Activated T-helper 17 cell treated with anti-CD3 and anti-CD28 coated beads, Interleukin-2, amount 50 U/mL, for 72 hours (primary cell): ENCODE measurements at regions not wholly inside any gene's neighbourhood (a gene's known extent, or its start where the extent isn't known, plus 50 kb on each side); places are given as distances from the start of the nearest gene placed in this dataset.

Experiments used
- ATAC-seq: fragments of 150-1000 bp; cut with Tn5 transposase; replicated peaks from 2 replicates; pipeline ENCODE4 v1.10.0; 2021; ENCODE audit warnings: mild to moderate bottlenecking, moderate library complexity
- H3K27ac Mint-ChIP-seq: one replicate; pipeline ENCODE4 v1.8.0; 2022; ENCODE audit warnings: mixed read lengths
- H3K27me3 Mint-ChIP-seq: one replicate; pipeline ENCODE4 v1.8.0; 2022; ENCODE audit warnings: mixed read lengths
- H3K36me3 Mint-ChIP-seq: one replicate; pipeline ENCODE4 v1.8.0; 2022; ENCODE audit warnings: low read depth, mild to moderate bottlenecking, mixed read lengths
- H3K4me1 Mint-ChIP-seq: one replicate; pipeline ENCODE4 v1.8.0; 2022; ENCODE audit warnings: mixed read lengths
- H3K4me3 Mint-ChIP-seq: one replicate; pipeline ENCODE4 v1.8.0; 2022; ENCODE audit warnings: mild to moderate bottlenecking, mixed read lengths
- H3K9me3 Mint-ChIP-seq: one replicate; pipeline ENCODE4 v1.8.0; 2022; ENCODE audit warnings: mixed read lengths

- no peaks in the 10 kb centered on the region for H3K4me1 Mint-ChIP-seq
- no peak overlapping the region for H3K27ac Mint-ChIP-seq
- no peak for ATAC-seq
- H3K27me3 Mint-ChIP-seq = peaks cover 6% of the 10 kb centered on the region
- H3K9me3 Mint-ChIP-seq = no peaks in the 10 kb centered on the region
- H3K36me3 Mint-ChIP-seq = no peaks in the 10 kb centered on the region
- no peak overlapping the region for H3K4me3 Mint-ChIP-seq
These were observed 342.0 kb downstream of the HRH4 start for GRCh38 chr18:24802456-24802855.

- Mint-ChIP-seq H3K36me3 (no peaks in the 10 kb centered on the region), H3K9me3 (no peaks in the 10 kb centered on the region), H3K27ac (no peak overlapping the region), H3K4me3 (no peak overlapping the region), H3K27me3 (no peaks in the 10 kb centered on the region), H3K4me1 (no peaks in the 10 kb centered on the region)
- no peak for ATAC-seq
These were observed 344.7 kb downstream of the HRH4 start for GRCh38 chr18:24805156-24805555.

GRCh38 chr18:24809173-24809950 lies 348.9 kb downstream of the HRH4 start:
- no peak overlapping the region for H3K4me3 Mint-ChIP-seq
- peaks cover 3% of the 10 kb centered on the region for H3K9me3 Mint-ChIP-seq
- ATAC-seq = no peak
- H3K27me3 Mint-ChIP-seq = peaks cover 3% of the 10 kb centered on the region
- H3K36me3 Mint-ChIP-seq = no peaks in the 10 kb centered on the region
- H3K4me1 Mint-ChIP-seq = no peaks in the 10 kb centered on the region
- H3K27ac Mint-ChIP-seq = no peak overlapping the region

- ATAC-seq = no peak
- Mint-ChIP-seq H3K27me3 (peaks cover 4% of the 10 kb centered on the region), H3K36me3 (no peaks in the 10 kb centered on the region), H3K9me3 (peaks cover 3% of the 10 kb centered on the region), H3K4me3 (no peak overlapping the region), H3K4me1 (no peaks in the 10 kb centered on the region), H3K27ac (no peak overlapping the region)
These were observed 350.3 kb downstream of the HRH4 start for GRCh38 chr18:24810561-24811305.

GRCh38 chr18:24811950-24812681 lies 351.7 kb downstream of the HRH4 start:
- no peaks in the 10 kb centered on the region for H3K4me1 Mint-ChIP-seq
- H3K4me3 Mint-ChIP-seq = no peak overlapping the region
- H3K36me3 Mint-ChIP-seq = no peaks in the 10 kb centered on the region
- ATAC-seq = no peak
- peaks cover 3% of the 10 kb centered on the region for H3K9me3 Mint-ChIP-seq
- H3K27ac Mint-ChIP-seq = no peak overlapping the region
- H3K27me3 Mint-ChIP-seq = peaks cover 4% of the 10 kb centered on the region

GRCh38 chr18:24814521-24814920 lies 354.1 kb downstream of the HRH4 start:
- H3K36me3 Mint-ChIP-seq = no peaks in the 10 kb centered on the region
- peaks cover 3% of the 10 kb centered on the region for H3K9me3 Mint-ChIP-seq
- ATAC-seq = no peak
- H3K27me3 Mint-ChIP-seq = peaks cover 5% of the 10 kb centered on the region
- H3K4me1 Mint-ChIP-seq = no peaks in the 10 kb centered on the region
- no peak overlapping the region for H3K4me3 Mint-ChIP-seq
- no peak overlapping the region for H3K27ac Mint-ChIP-seq

GRCh38 chr18:24817150-24817549 lies 356.7 kb downstream of the HRH4 start:
- Mint-ChIP-seq H3K27me3 (peaks cover 13% of the 10 kb centered on the region), H3K36me3 (no peaks in the 10 kb centered on the region), H3K27ac (no peak overlapping the region), H3K4me3 (no peak overlapping the region), H3K4me1 (no peaks in the 10 kb centered on the region), H3K9me3 (peaks cover 3% of the 10 kb centered on the region)
- no peak for ATAC-seq

GRCh38 chr18:24817587-24818371 lies 357.3 kb downstream of the HRH4 start:
- peaks cover 13% of the 10 kb centered on the region for H3K27me3 Mint-ChIP-seq
- no peak for ATAC-seq
- no peaks in the 10 kb centered on the region for H3K4me1 Mint-ChIP-seq
- no peak overlapping the region for H3K4me3 Mint-ChIP-seq
- peaks cover 3% of the 10 kb centered on the region for H3K9me3 Mint-ChIP-seq
- no peak overlapping the region for H3K27ac Mint-ChIP-seq
- H3K36me3 Mint-ChIP-seq = no peaks in the 10 kb centered on the region

- peaks cover 3% of the 10 kb centered on the region for H3K9me3 Mint-ChIP-seq
- H3K4me3 Mint-ChIP-seq = no peak overlapping the region
- H3K27ac Mint-ChIP-seq = no peak overlapping the region
- H3K4me1 Mint-ChIP-seq = no peaks in the 10 kb centered on the region
- no peaks in the 10 kb centered on the region for H3K36me3 Mint-ChIP-seq
- no peak for ATAC-seq
- H3K27me3 Mint-ChIP-seq = peaks cover 13% of the 10 kb centered on the region
These were observed 358.0 kb downstream of the HRH4 start for GRCh38 chr18:24818441-24818840.

- no peak for ATAC-seq
- H3K4me3 Mint-ChIP-seq = no peak overlapping the region
- H3K27me3 Mint-ChIP-seq = peaks cover 10% of the 10 kb centered on the region
- no peak overlapping the region for H3K27ac Mint-ChIP-seq
- no peaks in the 10 kb centered on the region for H3K4me1 Mint-ChIP-seq
- H3K36me3 Mint-ChIP-seq = no peaks in the 10 kb centered on the region
- H3K9me3 Mint-ChIP-seq = peaks cover under 1% of the 10 kb centered on the region
These were observed 358.9 kb downstream of the HRH4 start for GRCh38 chr18:24819141-24819890.

- ATAC-seq = no peak
- H3K4me3 Mint-ChIP-seq = no peak overlapping the region
- no peaks in the 10 kb centered on the region for H3K9me3 Mint-ChIP-seq
- peaks cover 11% of the 10 kb centered on the region for H3K27me3 Mint-ChIP-seq
- no peaks in the 10 kb centered on the region for H3K36me3 Mint-ChIP-seq
- no peaks in the 10 kb centered on the region for H3K4me1 Mint-ChIP-seq
- H3K27ac Mint-ChIP-seq = no peak overlapping the region
These were observed 365.0 kb downstream of the HRH4 start for GRCh38 chr18:24825397-24825796.

- Mint-ChIP-seq H3K4me3 (no peak overlapping the region), H3K36me3 (no peaks in the 10 kb centered on the region), H3K4me1 (no peaks in the 10 kb centered on the region), H3K27ac (no peak overlapping the region), H3K27me3 (peaks cover 14% of the 10 kb centered on the region), H3K9me3 (no peaks in the 10 kb centered on the region)
- no peak for ATAC-seq
These were observed 366.2 kb downstream of the HRH4 start for GRCh38 chr18:24826605-24827004.

- no peak for ATAC-seq
- no peaks in the 10 kb centered on the region for H3K4me1 Mint-ChIP-seq
- no peaks in the 10 kb centered on the region for H3K36me3 Mint-ChIP-seq
- peaks cover 14% of the 10 kb centered on the region for H3K27me3 Mint-ChIP-seq
- H3K27ac Mint-ChIP-seq = no peak overlapping the region
- H3K4me3 Mint-ChIP-seq = no peak overlapping the region
- no peaks in the 10 kb centered on the region for H3K9me3 Mint-ChIP-seq
These were observed 367.1 kb downstream of the HRH4 start for GRCh38 chr18:24827501-24827900.

GRCh38 chr18:24831081-24831480 lies 370.6 kb downstream of the HRH4 start:
- Mint-ChIP-seq H3K27ac (no peak overlapping the region), H3K4me3 (no peak overlapping the region), H3K27me3 (peaks cover 14% of the 10 kb centered on the region), H3K9me3 (no peaks in the 10 kb centered on the region), H3K4me1 (no peaks in the 10 kb centered on the region), H3K36me3 (no peaks in the 10 kb centered on the region)
- no peak for ATAC-seq
